MCF 10A (cell line): ENCODE measurements at regions not wholly inside any gene's neighbourhood (a gene's known extent, or its start where the extent isn't known, plus 50 kb on each side); places are given as distances from the start of the nearest gene placed in this dataset.

ENCODE experiments used
- BruUV-seq: library from RNA; stranded (reverse); fragments of 400-500 nt; replicated peaks from 2 replicates; lab custom pipeline; 2021; lab: Mats Ljungman, UMichigan
- CTCF ChIA-PET: fragments of 300-600 bp; sonication (Branson Sonifier 250); formaldehyde crosslinking; extraction: SDS; loops from one replicate; lab custom pipeline; 2021; ENCODE audit warnings: antibody characterized with exemption, inconsistent platforms; lab: Yijun Ruan, JAX
- POLR2A ChIA-PET: fragments of 300-600, 350-650 bp; sonication (Branson Sonifier 250); formaldehyde crosslinking; extraction: SDS; loops from one replicate; lab custom pipeline; 2020; ENCODE audit warnings: antibody characterized with exemption, inconsistent platforms; lab: Yijun Ruan, JAX
- DNase-seq: peaks from one replicate; pipeline ENCODE4 v3.0.0-alpha.2; 2018; ENCODE audit not compliant: unreplicated experiment
- H3K27ac Mint-ChIP-seq: one replicate; pipeline ENCODE4 v1.8.0; 2022; ENCODE audit warnings: mild to moderate bottlenecking, low read depth, mixed read lengths; ENCODE audit not compliant: unreplicated experiment
- H3K27me3 Mint-ChIP-seq: one replicate; pipeline ENCODE4 v1.8.0; 2022; ENCODE audit warnings: mixed read lengths; ENCODE audit not compliant: insufficient read depth, unreplicated experiment
- H3K36me3 Mint-ChIP-seq: one replicate; pipeline ENCODE4 v1.8.0; 2022; ENCODE audit warnings: mild to moderate bottlenecking, moderate library complexity, mixed read lengths; ENCODE audit not compliant: insufficient read depth, unreplicated experiment
- H3K4me1 Mint-ChIP-seq: one replicate; pipeline ENCODE4 v1.8.0; 2022; ENCODE audit warnings: mixed read lengths; ENCODE audit not compliant: insufficient read depth, unreplicated experiment
- H3K4me3 Mint-ChIP-seq: one replicate; pipeline ENCODE4 v1.8.0; 2022; ENCODE audit warnings: mild to moderate bottlenecking, moderate library complexity, mixed read lengths; ENCODE audit not compliant: unreplicated experiment
- H3K9me3 Mint-ChIP-seq: one replicate; pipeline ENCODE4 v1.8.0; 2022; ENCODE audit warnings: mixed read lengths; ENCODE audit not compliant: unreplicated experiment
- intact Hi-C: fragments of 100-400 bp; cut with micrococcal nuclease; formaldehyde crosslinking; loops from 2 replicates; pipeline ENCODE4 v1.14.1; 2022
- TF ChIP-seq, protein P1 (sequence below): fragments of 200-600 bp; IDR thresholded peaks from one replicate; pipeline ENCODE4 v1.8.0; 2022; ENCODE audit warnings: antibody characterized with exemption, mild to moderate bottlenecking; ENCODE audit not compliant: unreplicated experiment

DNA sequence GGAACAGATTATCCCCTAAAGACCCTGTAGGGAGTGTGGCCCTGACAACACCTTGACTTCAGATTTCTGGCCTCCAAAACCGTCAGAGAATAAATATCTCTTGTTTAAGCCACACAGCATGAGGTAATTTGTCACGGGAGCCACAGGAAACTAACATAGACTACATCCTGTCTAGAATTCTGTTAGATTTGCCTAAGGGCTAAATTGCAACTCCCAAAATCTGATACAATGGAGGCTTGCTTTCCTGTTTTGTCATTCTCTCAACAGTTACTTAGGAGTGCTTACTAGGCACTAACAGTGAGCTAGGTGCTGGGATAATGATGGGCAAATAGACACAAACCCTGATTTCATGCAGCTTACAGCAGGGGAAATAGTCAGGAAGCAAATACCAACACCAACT lies 141.6 kb downstream of the MIS18A start:
- H3K36me3 Mint-ChIP-seq: no peaks in the 10 kb centered on the region
- no TSS peak for BruUV-seq
- H3K9me3 Mint-ChIP-seq: peaks cover 12% of the 10 kb centered on the region
- peak overlapping the region; percentile 49 for H3K27ac Mint-ChIP-seq
- H3K4me1 Mint-ChIP-seq: peaks cover 38% of the 10 kb centered on the region
- TF ChIP-seq, protein P1, sequence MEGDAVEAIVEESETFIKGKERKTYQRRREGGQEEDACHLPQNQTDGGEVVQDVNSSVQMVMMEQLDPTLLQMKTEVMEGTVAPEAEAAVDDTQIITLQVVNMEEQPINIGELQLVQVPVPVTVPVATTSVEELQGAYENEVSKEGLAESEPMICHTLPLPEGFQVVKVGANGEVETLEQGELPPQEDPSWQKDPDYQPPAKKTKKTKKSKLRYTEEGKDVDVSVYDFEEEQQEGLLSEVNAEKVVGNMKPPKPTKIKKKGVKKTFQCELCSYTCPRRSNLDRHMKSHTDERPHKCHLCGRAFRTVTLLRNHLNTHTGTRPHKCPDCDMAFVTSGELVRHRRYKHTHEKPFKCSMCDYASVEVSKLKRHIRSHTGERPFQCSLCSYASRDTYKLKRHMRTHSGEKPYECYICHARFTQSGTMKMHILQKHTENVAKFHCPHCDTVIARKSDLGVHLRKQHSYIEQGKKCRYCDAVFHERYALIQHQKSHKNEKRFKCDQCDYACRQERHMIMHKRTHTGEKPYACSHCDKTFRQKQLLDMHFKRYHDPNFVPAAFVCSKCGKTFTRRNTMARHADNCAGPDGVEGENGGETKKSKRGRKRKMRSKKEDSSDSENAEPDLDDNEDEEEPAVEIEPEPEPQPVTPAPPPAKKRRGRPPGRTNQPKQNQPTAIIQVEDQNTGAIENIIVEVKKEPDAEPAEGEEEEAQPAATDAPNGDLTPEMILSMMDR: no peak
- intact Hi-C loops: loop anchor here (5.0 to 10.0 kb wide), 2 partner anchors 118 to 350 kb away; no protein-coding TSS in a partner anchor
- DNase-seq: peak; percentile 37
- CTCF ChIA-PET: interaction anchor here (0.6 kb wide), 1 partner anchor 40 kb away, joined by 3 read pairs; no protein-coding TSS in a partner anchor
- H3K4me3 Mint-ChIP-seq: no peak overlapping the region
- H3K27me3 Mint-ChIP-seq: no peaks in the 10 kb centered on the region
- POLR2A ChIA-PET: interaction anchor here (1.2 kb wide), 1 partner anchor 9 kb away, joined by 4 read pairs; no protein-coding TSS in a partner anchor

DNA sequence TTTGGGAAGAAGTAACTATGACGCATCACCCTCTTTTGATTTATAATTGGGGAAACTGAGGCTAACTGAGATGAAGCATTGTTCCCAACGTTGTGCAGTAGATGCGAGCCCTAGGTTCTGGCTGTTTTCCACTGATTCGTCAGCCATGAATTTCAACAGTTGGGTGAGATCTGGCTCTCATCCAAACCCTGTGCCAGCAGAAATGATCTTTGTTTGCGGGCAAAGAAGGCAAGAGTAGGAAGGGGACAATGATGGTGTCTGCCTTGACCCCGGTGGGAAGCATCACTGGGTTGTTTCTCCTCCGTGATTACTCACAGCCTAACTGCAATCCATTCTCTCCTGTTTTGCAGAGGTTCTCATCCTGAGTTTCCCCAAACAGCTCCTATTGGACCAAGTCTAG lies 142.3 kb downstream of the MIS18A start:
- Mint-ChIP-seq H3K9me3 (peaks cover 12% of the 10 kb centered on the region), H3K27me3 (no peaks in the 10 kb centered on the region), H3K4me3 (no peak overlapping the region), H3K36me3 (no peaks in the 10 kb centered on the region), H3K27ac (peak overlapping the region; percentile 49), H3K4me1 (peaks cover 45% of the 10 kb centered on the region)
- TF ChIP-seq, protein P1: no peak
- peak; percentile 85 for DNase-seq
- intact Hi-C loops: loop anchor here (5.0 to 10.0 kb wide), 2 partner anchors 118 to 349 kb away; no protein-coding TSS in a partner anchor
- ChIA-PET CTCF (interaction anchor here (0.6 kb wide), 1 partner anchor 185 kb away, joined by 3 read pairs; no protein-coding TSS in a partner anchor), POLR2A (interaction anchor here (1.3 kb wide), 1 partner anchor 25 kb away, joined by 3 read pairs; no protein-coding TSS in a partner anchor)
- no TSS peak for BruUV-seq

DNA sequence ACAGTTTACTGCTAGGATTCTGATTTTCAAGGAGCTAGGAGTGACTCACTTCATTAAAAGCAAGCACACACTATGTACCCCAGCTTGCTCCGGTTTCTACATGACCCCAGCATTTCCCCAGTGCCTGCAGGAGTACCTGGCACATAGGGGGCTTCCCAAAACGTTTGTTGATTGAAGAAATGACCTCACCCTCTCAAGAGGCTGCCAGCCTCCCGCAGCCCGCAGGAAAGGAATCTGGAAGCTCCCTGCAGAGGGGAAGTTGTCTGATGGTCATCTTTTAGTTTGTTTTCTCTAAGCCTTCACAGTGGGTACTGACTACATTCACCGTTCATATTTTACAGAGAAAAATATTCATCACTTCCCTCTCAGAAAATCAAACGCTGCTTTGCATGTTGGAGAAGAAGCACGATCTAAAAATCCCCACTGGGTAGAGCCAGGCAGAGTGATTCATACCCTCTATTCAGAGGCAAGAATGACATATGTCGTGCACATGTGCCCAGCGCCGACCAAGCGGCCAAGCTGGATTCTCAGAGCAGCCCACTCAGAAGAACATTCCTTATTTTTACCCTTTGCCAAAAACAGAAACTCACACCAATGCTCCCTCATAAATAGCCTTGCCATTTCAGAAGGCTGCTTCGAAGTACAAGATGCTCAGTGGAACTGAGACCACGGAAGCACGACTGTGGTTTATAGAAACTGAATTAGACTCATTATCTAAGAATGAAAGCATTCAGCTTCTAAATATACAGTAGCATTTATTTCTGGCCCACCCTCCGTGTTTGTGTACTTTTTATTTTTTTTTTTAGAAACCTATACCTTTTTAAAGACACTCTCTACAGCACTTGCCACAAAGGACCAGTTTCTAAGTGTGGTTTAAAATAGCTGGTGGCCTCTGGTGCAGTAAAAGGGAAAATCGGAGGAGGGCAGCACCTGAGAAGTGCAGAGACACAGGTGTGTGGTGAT lies 143.2 kb downstream of the MIS18A start:
- BruUV-seq: no TSS peak
- no peaks in the 10 kb centered on the region for H3K27me3 Mint-ChIP-seq
- TF ChIP-seq, protein P1: no peak
- CTCF ChIA-PET: interaction anchor here (0.6 to 0.7 kb wide), 4 partner anchors 24 to 352 kb away, joined by 3 to 5 read pairs (median 3); no protein-coding TSS in a partner anchor
- intact Hi-C loops: loop anchor here (5.0 to 10.0 kb wide), 2 partner anchors 119 to 348 kb away; no protein-coding TSS in a partner anchor
- H3K9me3 Mint-ChIP-seq: peaks cover 12% of the 10 kb centered on the region
- H3K27ac Mint-ChIP-seq: no peak overlapping the region
- H3K4me1 Mint-ChIP-seq: peaks cover 52% of the 10 kb centered on the region
- DNase-seq: peak; percentile 69
- peak overlapping the region; percentile 59 for H3K4me3 Mint-ChIP-seq
- POLR2A ChIA-PET: interaction anchor here (0.8 to 1.3 kb wide), 2 partner anchors 24 to 122 kb away, joined by 3 read pairs; no protein-coding TSS in a partner anchor
- H3K36me3 Mint-ChIP-seq: no peaks in the 10 kb centered on the region
